ENCODE measurements at regions not wholly inside any gene's neighbourhood (a gene's known extent, or its start where the extent isn't known, plus 50 kb on each side); places are given as distances from the start of the nearest gene placed in this dataset.

DNA sequence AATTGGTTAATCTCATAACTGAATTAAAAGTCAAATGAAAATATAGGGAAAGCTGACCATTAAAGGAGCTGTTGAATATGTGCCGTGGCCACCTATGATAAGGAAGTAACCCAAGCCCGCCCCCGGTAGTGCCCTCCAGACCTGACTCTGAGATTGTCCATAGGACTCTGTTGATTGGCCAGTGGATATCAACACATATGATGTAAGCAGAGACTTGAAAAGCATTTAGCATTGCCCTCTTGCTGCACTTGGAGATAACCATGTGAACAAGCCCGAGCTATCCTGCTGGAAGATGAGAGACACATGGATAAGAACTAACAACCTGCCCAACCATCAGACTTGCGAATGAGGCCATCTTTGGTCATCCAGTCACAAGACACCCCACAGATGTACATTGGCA lies 83.2 kb downstream of the LINC00237 start (continued):
- TF ChIP-seq FOXA1 (IDR thresholded peaks at IDR 0.05; ENCODE audit: borderline replicate concordance) (no peak), PTRF (tag; IDR thresholded peaks at IDR 0.05) (no peak), RBM14 (IDR thresholded peaks at IDR 0.05; ENCODE audit: borderline replicate concordance, insufficient read depth, low read depth, low read length) (no peak), KLF16 (IDR thresholded peaks at IDR 0.05) (0 out of 2 replicates have a peak, but pooled peaks have one; percentile 29), CXXC5 (CRISPR knock-in tag; IDR thresholded peaks at IDR 0.05) (no peak), KLF1 (tag; IDR thresholded peaks at IDR 0.05) (no peak), CBFB (CRISPR knock-in tag; IDR thresholded peaks at IDR 0.05) (no peak), RCOR1 (IDR thresholded peaks at IDR 0.05; ENCODE audit: borderline replicate concordance in 1 of 2, low read depth in 2 of 2, low read length in 2 of 2) (no peak), SPI1 (IDR thresholded peaks at IDR 0.05; ENCODE audit: borderline replicate concordance, low read depth, low read length) (no peak), BRF1 (IDR thresholded peaks at IDR 0.05; ENCODE audit: borderline replicate concordance, extremely low read depth, insufficient read length) (no peak), ZEB2 (IDR thresholded peaks at IDR 0.05) (no peak), POLR2G (IDR thresholded peaks at IDR 0.05; ENCODE audit: low read depth, low read length) (no peak), SP1 (CRISPR knock-in tag; IDR thresholded peaks at IDR 0.05) (no peak), CREBBP (IDR thresholded peaks at IDR 0.05; ENCODE audit: low read depth, low read length) (no peak), ZNF217 (CRISPR knock-in tag; IDR thresholded peaks at IDR 0.05) (no peak), NELFE (IDR thresholded peaks at IDR 0.05; ENCODE audit: insufficient read depth, insufficient read length) (no peak), KDM4B (IDR thresholded peaks at IDR 0.05; ENCODE audit: borderline replicate concordance in 2 of 2, low read depth in 1 of 2) (no peak), FOS (IDR thresholded peaks at IDR 0.05; ENCODE audit: extremely low read depth, insufficient read length) (no peak), ERF (CRISPR knock-in tag; IDR thresholded peaks at IDR 0.05) (no peak), ZFP1 (CRISPR knock-in tag; IDR thresholded peaks at IDR 0.05) (no peak), PCBP2 (IDR thresholded peaks at IDR 0.05; ENCODE audit: low read depth, low read length, poor library complexity, severe bottlenecking) (no peak)
- TF ChIP-seq, protein P1, sequence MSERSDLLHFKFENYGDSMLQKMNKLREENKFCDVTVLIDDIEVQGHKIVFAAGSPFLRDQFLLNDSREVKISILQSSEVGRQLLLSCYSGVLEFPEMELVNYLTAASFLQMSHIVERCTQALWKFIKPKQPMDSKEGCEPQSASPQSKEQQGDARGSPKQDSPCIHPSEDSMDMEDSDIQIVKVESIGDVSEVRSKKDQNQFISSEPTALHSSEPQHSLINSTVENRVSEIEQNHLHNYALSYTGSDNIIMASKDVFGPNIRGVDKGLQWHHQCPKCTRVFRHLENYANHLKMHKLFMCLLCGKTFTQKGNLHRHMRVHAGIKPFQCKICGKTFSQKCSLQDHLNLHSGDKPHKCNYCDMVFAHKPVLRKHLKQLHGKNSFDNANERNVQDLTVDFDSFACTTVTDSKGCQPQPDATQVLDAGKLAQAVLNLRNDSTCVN (CRISPR knock-in tag; IDR thresholded peaks at IDR 0.05): no peak
- TF ChIP-seq, protein P2, sequence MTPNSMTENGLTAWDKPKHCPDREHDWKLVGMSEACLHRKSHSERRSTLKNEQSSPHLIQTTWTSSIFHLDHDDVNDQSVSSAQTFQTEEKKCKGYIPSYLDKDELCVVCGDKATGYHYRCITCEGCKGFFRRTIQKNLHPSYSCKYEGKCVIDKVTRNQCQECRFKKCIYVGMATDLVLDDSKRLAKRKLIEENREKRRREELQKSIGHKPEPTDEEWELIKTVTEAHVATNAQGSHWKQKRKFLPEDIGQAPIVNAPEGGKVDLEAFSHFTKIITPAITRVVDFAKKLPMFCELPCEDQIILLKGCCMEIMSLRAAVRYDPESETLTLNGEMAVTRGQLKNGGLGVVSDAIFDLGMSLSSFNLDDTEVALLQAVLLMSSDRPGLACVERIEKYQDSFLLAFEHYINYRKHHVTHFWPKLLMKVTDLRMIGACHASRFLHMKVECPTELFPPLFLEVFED (CRISPR knock-in tag; conservative IDR thresholded peaks at IDR 0.05): no peak
- TF ChIP-seq, protein P3, sequence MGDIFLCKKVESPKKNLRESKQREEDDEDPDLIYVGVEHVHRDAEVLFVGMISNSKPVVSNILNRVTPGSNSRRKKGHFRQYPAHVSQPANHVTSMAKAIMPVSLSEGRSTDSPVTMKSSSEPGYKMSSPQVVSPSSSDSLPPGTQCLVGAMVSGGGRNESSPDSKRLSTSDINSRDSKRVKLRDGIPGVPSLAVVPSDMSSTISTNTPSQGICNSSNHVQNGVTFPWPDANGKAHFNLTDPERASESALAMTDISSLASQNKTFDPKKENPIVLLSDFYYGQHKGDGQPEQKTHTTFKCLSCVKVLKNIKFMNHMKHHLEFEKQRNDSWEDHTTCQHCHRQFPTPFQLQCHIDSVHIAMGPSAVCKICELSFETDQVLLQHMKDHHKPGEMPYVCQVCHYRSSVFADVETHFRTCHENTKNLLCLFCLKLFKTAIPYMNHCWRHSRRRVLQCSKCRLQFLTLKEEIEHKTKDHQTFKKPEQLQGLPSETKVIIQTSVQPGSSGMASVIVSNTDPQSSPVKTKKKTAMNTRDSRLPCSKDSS (IDR thresholded peaks at IDR 0.05; ENCODE audit: low read depth, partially characterized antibody): no peak
- TF ChIP-seq, protein P4, sequence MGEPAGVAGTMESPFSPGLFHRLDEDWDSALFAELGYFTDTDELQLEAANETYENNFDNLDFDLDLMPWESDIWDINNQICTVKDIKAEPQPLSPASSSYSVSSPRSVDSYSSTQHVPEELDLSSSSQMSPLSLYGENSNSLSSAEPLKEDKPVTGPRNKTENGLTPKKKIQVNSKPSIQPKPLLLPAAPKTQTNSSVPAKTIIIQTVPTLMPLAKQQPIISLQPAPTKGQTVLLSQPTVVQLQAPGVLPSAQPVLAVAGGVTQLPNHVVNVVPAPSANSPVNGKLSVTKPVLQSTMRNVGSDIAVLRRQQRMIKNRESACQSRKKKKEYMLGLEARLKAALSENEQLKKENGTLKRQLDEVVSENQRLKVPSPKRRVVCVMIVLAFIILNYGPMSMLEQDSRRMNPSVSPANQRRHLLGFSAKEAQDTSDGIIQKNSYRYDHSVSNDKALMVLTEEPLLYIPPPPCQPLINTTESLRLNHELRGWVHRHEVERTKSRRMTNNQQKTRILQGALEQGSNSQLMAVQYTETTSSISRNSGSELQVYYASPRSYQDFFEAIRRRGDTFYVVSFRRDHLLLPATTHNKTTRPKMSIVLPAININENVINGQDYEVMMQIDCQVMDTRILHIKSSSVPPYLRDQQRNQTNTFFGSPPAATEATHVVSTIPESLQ (CRISPR knock-in tag; IDR thresholded peaks at IDR 0.05): no peak

Measured in K562 (cell line).